GM21723 (cell line): ENCODE measurements at regions not wholly inside any gene's neighbourhood (a gene's known extent, or its start where the extent isn't known, plus 50 kb on each side); places are given as distances from the start of the nearest gene placed in this dataset.
"Not testable (repeated sequence)": the region's sequence is repeated elsewhere in the genome, so short reads cannot be mapped to it uniquely, and the experiment has no call there.

Experiments
- ATAC-seq: cut with Tn5 transposase; IDR thresholded peaks from one replicate; pipeline ENCODE4 v1.9.1; 2021; ENCODE audit warnings: mild to moderate bottlenecking, moderate library complexity; ENCODE audit not compliant: unreplicated experiment

- no peak for ATAC-seq
These were observed 468.4 kb downstream of the SUCLG1 start for GRCh38 chr2:83990636-83991035.

DNA sequence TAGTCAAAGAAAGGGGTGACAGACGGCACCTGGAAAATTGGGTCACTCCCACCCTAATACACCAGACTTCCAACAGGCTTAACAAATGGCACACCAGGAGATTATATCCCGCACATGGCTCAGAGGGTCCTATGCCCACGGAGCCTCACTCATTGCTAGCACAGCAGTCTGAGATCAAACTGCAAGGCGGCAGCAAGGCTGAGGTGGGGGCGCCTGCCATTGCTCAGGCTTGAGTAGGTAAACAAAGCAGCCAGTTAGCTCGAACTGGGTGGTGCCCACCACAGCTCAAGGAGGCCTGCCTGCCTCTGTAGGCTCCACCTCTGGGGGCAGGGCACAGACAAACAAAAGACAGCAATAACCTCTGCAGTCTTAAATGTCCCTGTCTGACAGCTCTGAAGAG, 482.5 kb downstream of the SUCLG1 start:
- not testable (repeated sequence) for ATAC-seq

GRCh38 chr2:83972128-83972527, 487.0 kb downstream of the SUCLG1 start:
- no peak for ATAC-seq

DNA sequence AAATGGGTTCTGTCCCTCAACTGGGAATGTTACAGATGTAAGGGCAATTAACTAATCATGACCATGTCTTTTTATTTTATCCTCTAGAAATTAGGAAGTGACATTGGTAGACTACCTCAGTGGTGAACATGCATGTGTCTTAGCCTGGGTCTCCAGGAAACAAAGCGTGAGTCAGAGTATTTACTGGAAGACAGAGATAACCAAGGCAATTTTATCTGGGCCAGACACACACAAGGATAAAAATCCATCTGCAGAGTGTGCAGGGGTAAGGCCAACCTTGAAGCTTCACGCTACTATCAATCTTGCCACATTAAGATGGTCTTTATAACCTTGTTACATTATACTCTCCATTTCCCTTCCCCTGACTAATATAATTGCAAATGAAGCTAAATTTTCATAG, 487.5 kb downstream of the SUCLG1 start:
- ATAC-seq, result no peak

GRCh38 chr2:83970217-83970929, 488.7 kb downstream of the SUCLG1 start:
- no peak for ATAC-seq

DNA sequence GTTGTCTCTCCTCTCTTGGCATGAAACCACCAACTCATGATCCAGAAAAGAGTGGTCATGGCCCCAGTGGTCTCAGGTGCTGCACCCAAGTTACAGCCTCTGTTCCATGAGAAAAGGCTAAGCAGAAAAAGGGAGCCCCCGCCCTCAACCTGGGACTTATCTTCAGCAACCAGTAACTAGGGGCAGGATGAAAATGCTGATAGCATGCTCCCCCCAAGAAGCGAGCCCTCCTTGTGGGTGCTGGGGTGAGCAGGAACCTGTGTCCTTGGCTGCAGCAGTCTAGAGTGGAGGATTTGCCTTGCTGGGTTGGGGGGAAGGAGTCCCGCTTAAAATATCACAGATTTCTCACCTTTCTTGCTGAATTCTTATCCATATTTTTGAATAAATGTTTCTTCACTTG, 490.0 kb downstream of the SUCLG1 start:
- no peak for ATAC-seq

GRCh38 chr2:83967854-83968253, 491.2 kb downstream of the SUCLG1 start:
- ATAC-seq, result no peak

DNA sequence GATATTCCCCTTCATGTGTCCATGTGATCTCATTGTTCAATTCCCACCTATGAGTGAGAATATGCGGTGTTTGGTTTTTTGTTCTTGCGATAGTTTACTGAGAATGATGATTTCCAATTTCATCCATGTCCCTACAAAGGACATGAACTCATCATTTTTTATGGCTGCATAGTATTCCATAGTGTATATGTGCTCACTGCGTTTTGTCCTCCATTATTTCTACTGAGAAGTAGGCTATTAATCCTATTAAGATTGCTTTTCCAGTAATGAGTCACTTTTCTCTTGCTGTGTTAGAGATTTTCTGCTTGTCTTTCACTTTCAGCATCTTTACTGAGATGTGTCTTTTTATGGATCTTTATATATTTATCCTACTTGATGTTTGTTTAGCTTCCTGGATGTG, 492.1 kb downstream of the SUCLG1 start:
- not testable (repeated sequence) for ATAC-seq

GRCh38 chr2:83961512-83961911, 497.6 kb downstream of the SUCLG1 start:
- ATAC-seq, result no peak

DNA sequence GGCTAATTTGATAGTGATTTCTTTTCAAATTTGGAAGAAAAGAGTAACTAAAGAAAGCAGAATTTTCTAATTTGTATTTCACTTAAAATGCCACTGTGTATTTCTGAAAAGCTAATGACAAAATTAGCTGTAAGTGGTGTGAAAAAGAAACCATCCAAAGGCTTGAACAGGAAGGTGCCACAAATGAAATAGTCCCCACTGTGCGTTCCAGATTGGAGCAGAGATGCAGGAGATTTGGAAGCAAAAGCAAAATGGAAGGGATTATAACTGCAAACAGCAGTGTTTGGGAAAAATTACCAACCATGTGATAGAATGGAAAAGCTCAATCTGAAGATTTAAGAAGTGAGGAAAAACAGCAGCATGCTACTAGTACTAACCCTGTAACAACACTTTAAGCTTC, 498.7 kb downstream of the SUCLG1 start:
- ATAC-seq, result no peak

DNA sequence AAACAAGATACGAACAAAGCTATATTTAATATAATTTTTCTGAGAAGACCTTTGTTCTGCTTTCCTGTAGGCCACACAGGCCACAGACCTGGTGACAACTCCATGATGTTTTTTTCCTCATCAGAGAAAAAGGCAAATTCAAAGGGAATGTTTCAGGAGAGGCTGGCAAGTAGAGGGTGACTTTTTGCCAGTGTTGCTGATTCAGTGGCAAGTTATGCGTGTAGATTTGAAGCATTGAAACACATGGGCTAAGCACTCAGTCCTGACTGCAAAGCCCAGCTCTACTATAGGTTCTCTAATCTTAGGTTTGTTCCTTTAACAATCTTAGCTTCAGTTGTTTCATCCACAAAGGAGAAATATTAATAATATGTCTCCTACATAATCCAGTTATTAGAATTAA, 499.8 kb downstream of the SUCLG1 start:
- no peak for ATAC-seq

- no peak for ATAC-seq
These were observed 502.1 kb downstream of the SUCLG1 start for GRCh38 chr2:83956991-83957390.

GRCh38 chr2:83953697-83954096, 505.4 kb downstream of the SUCLG1 start:
- no peak for ATAC-seq

DNA sequence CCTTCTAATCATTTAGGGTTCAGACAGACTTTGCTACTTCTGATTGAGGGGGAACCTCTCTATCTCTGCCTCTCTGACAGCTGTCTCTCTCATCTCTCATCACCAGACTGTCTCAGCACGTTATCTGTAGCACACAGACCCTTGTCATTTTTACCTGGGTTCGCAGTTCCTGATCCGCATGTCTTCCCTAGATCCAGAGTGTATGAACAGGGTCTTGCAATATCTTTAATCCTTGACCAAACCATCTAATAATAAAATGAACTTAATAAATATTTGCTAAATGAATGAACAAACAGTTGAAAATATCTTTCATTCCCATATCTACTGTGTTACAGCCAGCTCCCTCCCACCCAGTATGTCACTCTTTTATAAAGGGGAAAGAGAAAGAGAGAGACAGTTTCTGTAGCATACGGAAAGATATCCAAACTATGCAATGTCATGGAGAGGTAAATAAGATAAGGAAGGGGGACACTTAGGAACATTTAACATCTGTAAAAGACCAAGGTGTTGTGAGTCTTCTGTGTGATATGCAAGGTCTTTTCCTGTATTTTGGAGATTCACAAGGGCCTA, 507.6 kb downstream of the SUCLG1 start:
- ATAC-seq, result no peak

- ATAC-seq, result no peak
These were observed 509.7 kb downstream of the SUCLG1 start for GRCh38 chr2:83949361-83949760.

- ATAC-seq, result no peak
These were observed 514.9 kb downstream of the SUCLG1 start for GRCh38 chr2:83944191-83944590.

GRCh38 chr2:83943265-83943664, 515.8 kb downstream of the SUCLG1 start:
- no peak for ATAC-seq

DNA sequence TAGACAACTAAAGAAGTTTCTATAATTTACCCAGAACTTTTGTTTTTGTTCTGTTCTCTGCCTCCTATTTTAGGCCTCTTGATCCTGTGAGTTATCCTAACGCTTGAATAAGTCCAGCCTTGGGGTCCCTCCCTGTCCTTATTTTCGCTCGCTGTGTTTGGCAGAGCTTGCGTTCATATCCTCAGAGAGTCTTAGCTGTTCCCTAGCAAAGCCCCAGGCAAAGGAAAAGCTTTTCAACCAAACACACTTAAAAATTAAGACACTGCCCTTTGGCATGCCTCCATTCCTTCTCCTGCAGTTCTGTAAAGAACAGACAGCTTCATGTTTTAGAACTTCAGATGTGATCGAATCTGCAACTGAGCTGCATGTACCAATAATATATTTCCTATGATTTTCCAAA, 517.2 kb downstream of the SUCLG1 start:
- ATAC-seq, result no peak

- ATAC-seq, result no peak
These were observed 525.3 kb downstream of the SUCLG1 start for GRCh38 chr2:83933749-83934148.

DNA sequence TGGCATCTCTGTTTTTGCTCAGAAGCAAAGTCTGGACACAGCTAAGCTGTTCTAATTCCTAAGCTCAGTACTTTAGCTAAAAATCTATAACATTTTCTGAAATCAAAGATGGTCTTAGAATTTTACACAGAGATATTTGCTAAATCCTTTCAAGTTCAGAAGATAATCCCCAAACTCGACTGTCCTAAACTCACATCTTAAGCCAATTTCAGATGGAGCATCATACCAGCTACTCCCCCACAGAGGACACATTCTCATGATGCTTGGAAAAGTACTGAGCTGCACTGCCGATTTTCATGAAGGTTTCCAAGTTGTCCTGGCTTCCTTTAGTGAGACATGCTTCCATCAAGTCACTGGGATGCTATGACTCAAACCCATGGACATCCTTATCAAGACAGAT, 535.5 kb downstream of the SUCLG1 start:
- ATAC-seq, result no peak

GRCh38 chr2:83916559-83916958, 542.5 kb downstream of the SUCLG1 start:
- ATAC-seq, result no peak

DNA sequence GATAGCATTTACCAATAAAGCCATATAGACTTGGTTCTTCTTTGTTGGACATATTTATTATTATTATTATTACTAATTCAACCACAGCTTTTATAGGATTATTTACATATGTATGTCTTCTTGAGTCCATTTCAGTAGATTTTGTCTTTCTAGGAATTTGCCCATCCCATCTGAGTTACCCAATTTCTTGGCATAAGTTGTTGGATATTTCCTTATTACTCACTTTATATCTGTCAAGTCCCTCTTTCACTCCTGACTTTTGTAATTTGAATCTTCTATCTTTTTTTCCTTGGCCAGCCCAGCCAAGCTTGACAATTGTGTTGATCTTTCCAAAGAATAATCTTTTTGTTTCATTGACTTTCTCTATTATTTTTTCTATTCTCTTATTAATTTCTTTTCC, 543.7 kb downstream of the SUCLG1 start:
- no peak for ATAC-seq

DNA sequence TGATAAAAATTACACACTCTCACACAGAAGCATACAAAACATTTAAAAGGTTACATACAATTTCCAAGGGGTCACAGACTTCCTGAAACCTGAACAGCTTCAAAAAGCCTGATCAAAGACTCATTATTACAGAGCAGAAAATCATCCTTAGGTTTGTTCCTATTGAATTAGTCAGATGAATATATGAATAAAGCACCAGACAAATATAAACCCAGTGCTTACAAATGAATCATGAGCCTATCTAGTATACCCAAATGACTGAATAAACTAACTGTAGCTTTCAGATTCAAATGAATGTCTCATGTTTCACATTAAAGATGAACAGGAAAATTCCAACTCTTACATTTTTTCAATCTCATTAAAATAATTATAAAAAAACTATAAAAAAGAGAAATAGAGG, 550.3 kb downstream of the SUCLG1 start:
- ATAC-seq, result no peak
